ENCODE measurements at regions not wholly inside any gene's neighbourhood (a gene's known extent, or its start where the extent isn't known, plus 50 kb on each side); places are given as distances from the start of the nearest gene placed in this dataset.

- H3K27ac ChIP-seq (ENCODE audit: insufficient read depth, low read length, poor library complexity, severe bottlenecking) = no peak overlapping the region
- no peak for DNase-seq
- no peak overlapping the region for H3K4me3 ChIP-seq (ENCODE audit: insufficient read depth, low read depth, low read length, poor library complexity, severe bottlenecking)
- no peaks in the 10 kb centered on the region for H3K9me3 ChIP-seq (ENCODE audit: control insufficient read depth, low read length)
- no peaks in the 10 kb centered on the region for H3K4me1 ChIP-seq (ENCODE audit: control insufficient read depth, insufficient read depth, low read length, poor library complexity, severe bottlenecking)
- H3K36me3 ChIP-seq (ENCODE audit: control insufficient read depth, insufficient read depth, low read length) = no peaks in the 10 kb centered on the region
- no peaks in the 10 kb centered on the region for H3K27me3 ChIP-seq (replicated peaks; ENCODE audit: control insufficient read depth, insufficient read depth, low read length, poor library complexity, severe bottlenecking)
These were observed 191.2 kb downstream of the CXCL12 start for GRCh38 chr10:44193567-44194220.

- Histone ChIP-seq H3K4me1 (ENCODE audit: control insufficient read depth, insufficient read depth, low read length, poor library complexity, severe bottlenecking) (no peaks in the 10 kb centered on the region), H3K4me3 (ENCODE audit: insufficient read depth, low read depth, low read length, poor library complexity, severe bottlenecking) (no peak overlapping the region), H3K27ac (ENCODE audit: insufficient read depth, low read length, poor library complexity, severe bottlenecking) (no peak overlapping the region), H3K9me3 (ENCODE audit: control insufficient read depth, low read length) (no peaks in the 10 kb centered on the region), H3K36me3 (ENCODE audit: control insufficient read depth, insufficient read depth, low read length) (no peaks in the 10 kb centered on the region), H3K27me3 (replicated peaks; ENCODE audit: control insufficient read depth, insufficient read depth, low read length, poor library complexity, severe bottlenecking) (no peaks in the 10 kb centered on the region)
- no peak for DNase-seq
These were observed 191.7 kb downstream of the CXCL12 start for GRCh38 chr10:44193166-44193565.

DNA sequence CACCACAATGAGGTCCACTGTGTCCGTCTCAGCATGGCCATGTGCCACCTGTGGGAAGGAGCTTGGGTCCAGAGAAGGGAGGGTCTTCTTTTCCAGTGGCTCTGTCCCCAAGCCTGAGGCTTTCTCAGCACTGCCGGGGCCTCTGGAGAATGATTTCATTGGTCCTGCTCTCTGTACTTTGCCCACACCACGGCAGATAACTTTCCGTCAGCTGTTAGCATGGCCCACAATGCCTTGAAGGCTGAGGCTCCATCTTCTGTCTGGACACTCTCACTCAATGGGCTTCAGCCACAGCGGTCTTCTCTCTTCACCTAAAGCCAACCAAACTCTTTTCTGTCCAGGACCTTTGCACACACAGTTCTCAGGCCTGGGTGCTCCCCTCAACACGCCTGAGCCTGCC, 192.5 kb downstream of the CXCL12 start:
- no peak overlapping the region for H3K4me3 ChIP-seq (ENCODE audit: insufficient read depth, low read depth, low read length, poor library complexity, severe bottlenecking)
- no peaks in the 10 kb centered on the region for H3K4me1 ChIP-seq (ENCODE audit: control insufficient read depth, insufficient read depth, low read length, poor library complexity, severe bottlenecking)
- no peak for DNase-seq
- no peaks in the 10 kb centered on the region for H3K36me3 ChIP-seq (ENCODE audit: control insufficient read depth, insufficient read depth, low read length)
- no peak overlapping the region for H3K27ac ChIP-seq (ENCODE audit: insufficient read depth, low read length, poor library complexity, severe bottlenecking)
- H3K9me3 ChIP-seq (ENCODE audit: control insufficient read depth, low read length) = no peaks in the 10 kb centered on the region
- H3K27me3 ChIP-seq (replicated peaks; ENCODE audit: control insufficient read depth, insufficient read depth, low read length, poor library complexity, severe bottlenecking) = no peaks in the 10 kb centered on the region

- Histone ChIP-seq H3K4me3 (ENCODE audit: insufficient read depth, low read depth, low read length, poor library complexity, severe bottlenecking) (no peak overlapping the region), H3K27me3 (replicated peaks; ENCODE audit: control insufficient read depth, insufficient read depth, low read length, poor library complexity, severe bottlenecking) (no peaks in the 10 kb centered on the region), H3K4me1 (ENCODE audit: control insufficient read depth, insufficient read depth, low read length, poor library complexity, severe bottlenecking) (no peaks in the 10 kb centered on the region), H3K9me3 (ENCODE audit: control insufficient read depth, low read length) (no peaks in the 10 kb centered on the region), H3K27ac (ENCODE audit: insufficient read depth, low read length, poor library complexity, severe bottlenecking) (no peak overlapping the region), H3K36me3 (ENCODE audit: control insufficient read depth, insufficient read depth, low read length) (no peaks in the 10 kb centered on the region)
- DNase-seq = no peak
These were observed 194.4 kb downstream of the CXCL12 start for GRCh38 chr10:44190541-44190940.

DNA sequence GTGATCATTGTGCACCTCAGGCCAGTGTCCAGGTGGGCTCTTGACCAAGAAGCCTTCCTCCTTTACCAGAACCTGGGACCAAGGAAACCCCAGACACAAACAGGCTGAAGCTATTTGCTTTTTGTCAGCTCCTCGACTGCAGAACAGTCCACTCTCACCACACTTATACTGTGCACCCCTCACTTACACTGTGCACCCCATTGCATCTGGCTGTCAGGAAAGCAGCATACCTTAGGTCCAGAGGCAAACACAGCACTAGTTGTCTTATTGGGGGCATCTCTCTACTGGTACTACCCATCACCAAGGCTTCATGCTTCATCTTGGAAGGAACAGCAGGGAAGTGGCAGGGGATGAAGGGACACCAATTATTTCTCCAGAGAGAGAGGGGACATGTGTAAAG, 198.1 kb downstream of the CXCL12 start:
- no peaks in the 10 kb centered on the region for H3K27me3 ChIP-seq (replicated peaks; ENCODE audit: control insufficient read depth, insufficient read depth, low read length, poor library complexity, severe bottlenecking)
- H3K27ac ChIP-seq (ENCODE audit: insufficient read depth, low read length, poor library complexity, severe bottlenecking) = no peak overlapping the region
- H3K4me1 ChIP-seq (ENCODE audit: control insufficient read depth, insufficient read depth, low read length, poor library complexity, severe bottlenecking) = no peaks in the 10 kb centered on the region
- H3K4me3 ChIP-seq (ENCODE audit: insufficient read depth, low read depth, low read length, poor library complexity, severe bottlenecking) = no peak overlapping the region
- H3K9me3 ChIP-seq (ENCODE audit: control insufficient read depth, low read length) = no peaks in the 10 kb centered on the region
- no peak for DNase-seq
- no peaks in the 10 kb centered on the region for H3K36me3 ChIP-seq (ENCODE audit: control insufficient read depth, insufficient read depth, low read length)

DNA sequence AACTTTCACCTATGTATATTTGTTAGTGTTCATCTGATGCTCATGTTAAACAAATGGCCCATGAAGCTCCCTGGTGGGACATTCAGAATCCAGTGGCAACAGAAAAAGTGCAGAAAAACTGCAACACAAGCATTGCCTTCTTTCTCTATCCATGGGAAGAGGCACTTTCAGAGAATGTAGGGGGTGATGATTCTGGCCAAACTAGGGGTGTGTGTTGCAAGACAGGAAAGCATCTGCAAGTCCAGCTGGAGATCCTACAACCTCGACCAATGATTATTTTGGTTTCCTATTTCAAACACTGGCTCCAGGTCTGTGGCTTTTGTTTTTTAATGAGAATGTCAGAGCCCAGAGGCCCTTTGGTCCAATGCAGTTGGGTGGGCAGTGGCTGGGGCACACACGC, 198.7 kb downstream of the CXCL12 start:
- H3K36me3 ChIP-seq (ENCODE audit: control insufficient read depth, insufficient read depth, low read length) = no peaks in the 10 kb centered on the region
- H3K27ac ChIP-seq (ENCODE audit: insufficient read depth, low read length, poor library complexity, severe bottlenecking) = no peak overlapping the region
- H3K27me3 ChIP-seq (replicated peaks; ENCODE audit: control insufficient read depth, insufficient read depth, low read length, poor library complexity, severe bottlenecking) = no peaks in the 10 kb centered on the region
- no peaks in the 10 kb centered on the region for H3K4me1 ChIP-seq (ENCODE audit: control insufficient read depth, insufficient read depth, low read length, poor library complexity, severe bottlenecking)
- no peak overlapping the region for H3K4me3 ChIP-seq (ENCODE audit: insufficient read depth, low read depth, low read length, poor library complexity, severe bottlenecking)
- no peaks in the 10 kb centered on the region for H3K9me3 ChIP-seq (ENCODE audit: control insufficient read depth, low read length)
- no peak for DNase-seq

GRCh38 chr10:44185315-44185666, 199.6 kb downstream of the CXCL12 start:
- Histone ChIP-seq H3K4me1 (ENCODE audit: control insufficient read depth, insufficient read depth, low read length, poor library complexity, severe bottlenecking) (no peaks in the 10 kb centered on the region), H3K36me3 (ENCODE audit: control insufficient read depth, insufficient read depth, low read length) (no peaks in the 10 kb centered on the region), H3K27me3 (replicated peaks; ENCODE audit: control insufficient read depth, insufficient read depth, low read length, poor library complexity, severe bottlenecking) (no peaks in the 10 kb centered on the region), H3K9me3 (ENCODE audit: control insufficient read depth, low read length) (no peaks in the 10 kb centered on the region), H3K4me3 (ENCODE audit: insufficient read depth, low read depth, low read length, poor library complexity, severe bottlenecking) (no peak overlapping the region), H3K27ac (ENCODE audit: insufficient read depth, low read length, poor library complexity, severe bottlenecking) (no peak overlapping the region)
- no peak for DNase-seq

GRCh38 chr10:44184633-44185314, 200.1 kb downstream of the CXCL12 start:
- DNase-seq = no peak
- Histone ChIP-seq H3K9me3 (ENCODE audit: control insufficient read depth, low read length) (no peaks in the 10 kb centered on the region), H3K4me3 (ENCODE audit: insufficient read depth, low read depth, low read length, poor library complexity, severe bottlenecking) (no peak overlapping the region), H3K36me3 (ENCODE audit: control insufficient read depth, insufficient read depth, low read length) (no peaks in the 10 kb centered on the region), H3K4me1 (ENCODE audit: control insufficient read depth, insufficient read depth, low read length, poor library complexity, severe bottlenecking) (no peaks in the 10 kb centered on the region), H3K27me3 (replicated peaks; ENCODE audit: control insufficient read depth, insufficient read depth, low read length, poor library complexity, severe bottlenecking) (no peaks in the 10 kb centered on the region), H3K27ac (ENCODE audit: insufficient read depth, low read length, poor library complexity, severe bottlenecking) (no peak overlapping the region)

DNA sequence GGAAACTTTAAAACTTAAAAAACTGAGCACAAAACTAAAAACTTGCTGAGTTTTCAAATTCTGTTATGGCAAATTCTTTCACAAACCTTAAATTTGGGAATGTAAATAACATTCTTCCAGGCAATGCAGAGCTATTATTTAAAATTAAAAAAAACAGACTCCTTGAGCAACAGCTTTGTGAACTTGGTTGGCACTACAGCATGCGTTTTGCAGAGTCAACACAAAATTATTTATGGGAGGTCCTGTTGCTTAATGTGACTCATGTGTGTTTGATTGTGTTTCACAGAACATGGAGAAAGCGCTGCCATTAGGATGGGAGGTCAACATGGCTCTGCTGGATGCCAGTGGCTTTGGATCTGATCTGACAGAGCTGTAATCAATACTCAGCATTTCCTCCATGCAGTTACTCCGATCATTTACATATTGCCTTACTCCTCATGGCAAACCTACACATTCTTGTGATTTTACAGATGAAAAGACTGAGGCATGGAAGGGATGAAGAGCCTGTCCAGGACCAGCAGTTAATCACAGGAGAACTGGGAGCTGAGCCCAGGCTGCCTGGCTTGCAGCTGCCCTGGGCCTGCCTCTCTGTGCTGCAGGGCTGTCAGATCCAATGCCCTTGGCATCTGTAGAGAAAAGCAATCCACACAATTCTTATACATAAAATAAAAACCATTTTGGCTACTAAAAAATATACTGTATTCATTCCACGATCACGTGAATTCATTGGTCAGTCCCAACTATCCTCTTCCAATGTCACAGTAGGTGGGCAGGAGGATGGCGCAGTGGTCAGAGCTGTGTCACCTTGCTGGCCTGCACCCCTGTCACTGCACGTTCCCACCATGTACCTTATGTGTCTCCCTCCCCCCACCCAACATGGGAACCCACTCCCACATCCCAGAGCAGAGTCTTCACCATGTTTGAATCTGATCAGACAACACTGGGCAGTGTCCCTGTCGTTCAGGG, 200.9 kb downstream of the CXCL12 start:
- Histone ChIP-seq H3K4me1 (ENCODE audit: control insufficient read depth, insufficient read depth, low read length, poor library complexity, severe bottlenecking) (no peaks in the 10 kb centered on the region), H3K9me3 (ENCODE audit: control insufficient read depth, low read length) (no peaks in the 10 kb centered on the region), H3K27ac (ENCODE audit: insufficient read depth, low read length, poor library complexity, severe bottlenecking) (no peak overlapping the region), H3K4me3 (ENCODE audit: insufficient read depth, low read depth, low read length, poor library complexity, severe bottlenecking) (no peak overlapping the region), H3K27me3 (replicated peaks; ENCODE audit: control insufficient read depth, insufficient read depth, low read length, poor library complexity, severe bottlenecking) (no peaks in the 10 kb centered on the region), H3K36me3 (ENCODE audit: control insufficient read depth, insufficient read depth, low read length) (no peaks in the 10 kb centered on the region)
- DNase-seq = no peak

DNA sequence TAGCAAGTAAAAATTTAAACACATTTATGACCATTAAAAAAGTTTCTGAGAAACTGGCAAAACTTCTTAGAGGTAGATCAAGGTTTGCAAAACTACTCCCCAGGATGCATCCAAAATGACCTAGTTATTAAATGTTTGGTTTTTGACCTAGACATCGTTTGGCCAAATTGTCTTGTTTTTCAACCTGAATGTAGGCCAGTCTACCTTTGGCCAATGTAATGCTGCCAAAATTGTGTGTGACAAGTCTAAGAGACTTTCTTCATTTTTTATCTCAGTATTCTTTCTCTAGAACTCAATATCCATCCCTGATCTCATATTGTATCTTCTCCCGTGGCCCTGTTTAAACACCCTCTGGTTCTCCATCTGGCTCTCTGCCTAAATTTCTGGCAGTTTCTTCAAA, 202.0 kb downstream of the CXCL12 start:
- no peaks in the 10 kb centered on the region for H3K27me3 ChIP-seq (replicated peaks; ENCODE audit: control insufficient read depth, insufficient read depth, low read length, poor library complexity, severe bottlenecking)
- no peak overlapping the region for H3K27ac ChIP-seq (ENCODE audit: insufficient read depth, low read length, poor library complexity, severe bottlenecking)
- H3K9me3 ChIP-seq (ENCODE audit: control insufficient read depth, low read length) = no peaks in the 10 kb centered on the region
- no peak overlapping the region for H3K4me3 ChIP-seq (ENCODE audit: insufficient read depth, low read depth, low read length, poor library complexity, severe bottlenecking)
- H3K36me3 ChIP-seq (ENCODE audit: control insufficient read depth, insufficient read depth, low read length) = no peaks in the 10 kb centered on the region
- DNase-seq = no peak
- H3K4me1 ChIP-seq (ENCODE audit: control insufficient read depth, insufficient read depth, low read length, poor library complexity, severe bottlenecking) = no peaks in the 10 kb centered on the region
